G401 (cell line): ENCODE measurements at regions not wholly inside any gene's neighbourhood (a gene's known extent, or its start where the extent isn't known, plus 50 kb on each side); places are given as distances from the start of the nearest gene placed in this dataset.

ENCODE experiments used
- DNase-seq: peaks from one replicate; pipeline ENCODE4 v3.0.0-alpha.2; 2015; ENCODE audit warnings: low spot score
- in situ Hi-C: cut with HindIII; loops from 2 replicates; pipeline ENCODE4 v1.10.0; 2016; ENCODE audit warnings: low sequenced_read_pairs, mixed read lengths

DNA sequence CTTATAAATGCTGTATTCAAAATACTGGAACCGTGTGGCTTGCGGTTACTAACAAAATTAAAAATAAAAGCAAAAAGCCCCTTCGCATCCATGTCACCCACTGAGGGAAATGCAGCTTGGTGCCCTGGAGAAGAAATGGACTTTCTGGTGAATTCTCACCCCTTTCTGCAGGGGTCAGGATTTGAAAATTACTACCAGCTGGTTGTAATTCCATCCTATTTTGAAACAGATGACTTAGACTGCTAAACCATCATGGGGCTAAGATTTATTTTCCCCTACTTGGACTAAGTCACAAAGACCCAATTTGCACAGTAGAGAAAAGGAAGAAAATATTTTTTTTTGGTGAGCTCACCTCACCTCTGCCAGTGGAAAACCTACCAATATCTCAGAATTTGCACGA is 111.4 kb upstream of the MYOCD start:
- no peak for DNase-seq
- in situ Hi-C loops: no loop called here

DNA sequence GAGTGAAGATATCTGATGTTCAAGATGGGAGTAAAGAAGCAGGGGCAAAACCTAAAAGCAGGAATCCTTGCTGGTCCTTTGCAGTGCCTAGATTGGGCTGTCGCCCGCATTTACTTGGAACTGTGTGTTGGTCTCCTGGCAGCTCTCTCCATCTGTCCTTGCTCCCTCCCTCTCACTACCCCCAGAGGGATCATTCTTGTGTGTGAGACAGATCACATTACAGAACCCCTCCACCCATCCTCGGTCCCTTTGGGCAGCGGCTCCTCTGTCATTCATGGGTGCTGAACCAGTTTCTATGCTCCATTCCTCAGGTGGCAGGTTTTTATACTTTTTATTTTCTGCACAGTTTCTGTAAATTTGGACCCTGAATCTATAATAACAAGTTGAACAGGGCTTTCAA is 99.4 kb upstream of the MYOCD start:
- in situ Hi-C loops: no loop called here
- DNase-seq: no peak

DNA sequence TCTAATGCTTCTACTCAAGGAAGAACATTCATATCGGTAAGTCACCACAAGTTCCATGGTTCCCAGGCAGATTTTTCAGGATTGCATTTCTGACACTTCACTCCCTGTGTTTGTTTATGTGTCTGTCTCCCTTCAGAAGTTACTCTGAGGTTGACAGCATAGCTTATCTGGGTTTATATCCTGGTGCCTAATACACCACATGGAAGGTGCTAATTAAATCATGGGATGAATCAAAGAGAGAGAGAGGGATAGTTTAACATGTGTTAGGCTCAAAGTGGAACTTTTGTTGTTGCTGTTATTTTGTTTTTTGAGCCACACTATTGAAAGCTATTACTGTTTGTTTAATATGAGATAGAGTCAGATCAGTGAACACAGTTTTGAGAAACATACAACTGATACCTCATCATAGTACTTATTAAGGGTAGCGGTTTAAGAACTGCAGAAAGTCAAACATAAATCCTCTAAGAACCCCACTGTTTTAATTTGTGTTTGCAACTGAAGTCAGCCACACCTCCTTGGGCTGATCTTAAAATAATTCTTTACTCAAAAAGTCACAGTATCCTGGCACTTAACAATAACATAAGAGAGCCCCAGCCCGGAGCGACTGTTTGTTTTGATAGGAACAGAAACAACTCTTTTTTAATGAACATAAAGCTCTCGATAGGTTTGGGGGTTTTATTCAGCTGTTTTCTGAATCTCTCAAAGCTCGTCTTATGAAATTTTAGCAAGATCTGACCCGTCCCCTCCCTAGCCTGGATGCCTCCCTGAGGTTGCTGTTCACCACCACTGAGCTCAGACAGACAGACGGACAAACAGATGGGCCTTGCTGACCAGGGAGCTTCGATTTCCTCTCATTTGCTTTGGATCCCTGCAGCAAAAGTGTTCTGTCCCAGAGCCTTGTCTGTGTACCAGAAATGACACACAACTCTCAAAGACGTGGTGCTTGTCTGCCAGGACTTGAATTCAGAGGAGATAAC is 98.3 kb upstream of the MYOCD start:
- no peak for DNase-seq
- in situ Hi-C loops: no loop called here

- no peak for DNase-seq
- in situ Hi-C loops: no loop called here
These were observed 97.1 kb upstream of the MYOCD start for GRCh38 chr17:12568358-12569251.

DNA sequence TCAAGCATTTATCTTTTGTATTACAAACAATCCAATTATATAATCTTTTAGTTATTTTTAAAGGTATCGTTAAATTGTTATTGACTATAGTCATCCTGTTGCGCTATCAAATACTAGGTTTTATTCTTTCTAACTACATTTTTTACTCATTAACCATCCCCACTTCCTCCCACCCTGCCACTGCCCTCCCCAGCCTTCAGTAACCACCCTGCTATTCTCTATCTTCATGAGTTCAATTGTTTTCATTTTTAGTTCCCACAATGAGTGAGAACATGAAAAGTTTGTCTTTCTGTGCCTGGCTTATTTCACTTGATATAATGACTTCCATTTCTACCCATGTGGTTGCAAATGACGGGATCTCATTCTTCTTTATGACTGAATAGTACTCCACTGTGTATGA is 94.1 kb upstream of the MYOCD start:
- DNase-seq: no peak

GRCh38 chr17:12574525-12574924 is 91.2 kb upstream of the MYOCD start:
- no peak for DNase-seq
- in situ Hi-C loops: no loop called here

More for the DNA sequence above, 94.1 kb upstream of the MYOCD start:
- in situ Hi-C loops: no loop called here

- in situ Hi-C loops: no loop called here
These were observed 90.0 kb upstream of the MYOCD start for GRCh38 chr17:12575641-12576040.

GRCh38 chr17:12579288-12579687 is 86.4 kb upstream of the MYOCD start:
- no peak for DNase-seq
- in situ Hi-C loops: no loop called here

More at GRCh38 chr17:12575641-12576040, 90.0 kb upstream of the MYOCD start:
- no peak for DNase-seq

GRCh38 chr17:12580640-12581039 is 85.0 kb upstream of the MYOCD start:
- in situ Hi-C loops: no loop called here

GRCh38 chr17:12584727-12585126 is 81.0 kb upstream of the MYOCD start:
- in situ Hi-C loops: no loop called here
- no peak for DNase-seq

More at GRCh38 chr17:12580640-12581039, 85.0 kb upstream of the MYOCD start:
- DNase-seq: no peak

GRCh38 chr17:12588531-12588930 is 77.2 kb upstream of the MYOCD start:
- no peak for DNase-seq
- in situ Hi-C loops: no loop called here

DNA sequence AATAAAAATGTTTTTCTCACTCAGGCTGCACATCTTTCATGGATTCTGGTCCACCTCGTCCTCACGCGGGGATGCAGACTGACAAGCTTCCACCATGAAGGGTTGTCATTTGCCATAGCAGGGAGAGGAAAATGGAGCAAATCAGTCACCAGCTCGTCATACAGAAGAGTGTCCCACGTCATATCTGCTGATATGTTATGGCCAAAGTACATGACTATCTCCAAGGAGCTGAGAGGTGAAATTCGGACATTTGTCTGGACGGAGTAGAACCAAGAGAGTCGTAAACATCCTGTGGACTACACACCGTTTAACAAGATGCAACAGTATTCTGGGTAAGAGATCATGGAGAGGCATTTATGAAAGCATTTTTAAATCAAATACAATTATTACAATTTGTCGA is 75.3 kb upstream of the MYOCD start:
- in situ Hi-C loops: no loop called here
- DNase-seq: no peak

- no peak for DNase-seq
- in situ Hi-C loops: no loop called here
These were observed 74.5 kb upstream of the MYOCD start for GRCh38 chr17:12591021-12591735.

- DNase-seq: no peak
- in situ Hi-C loops: no loop called here
These were observed 72.7 kb upstream of the MYOCD start for GRCh38 chr17:12592941-12593340.

DNA sequence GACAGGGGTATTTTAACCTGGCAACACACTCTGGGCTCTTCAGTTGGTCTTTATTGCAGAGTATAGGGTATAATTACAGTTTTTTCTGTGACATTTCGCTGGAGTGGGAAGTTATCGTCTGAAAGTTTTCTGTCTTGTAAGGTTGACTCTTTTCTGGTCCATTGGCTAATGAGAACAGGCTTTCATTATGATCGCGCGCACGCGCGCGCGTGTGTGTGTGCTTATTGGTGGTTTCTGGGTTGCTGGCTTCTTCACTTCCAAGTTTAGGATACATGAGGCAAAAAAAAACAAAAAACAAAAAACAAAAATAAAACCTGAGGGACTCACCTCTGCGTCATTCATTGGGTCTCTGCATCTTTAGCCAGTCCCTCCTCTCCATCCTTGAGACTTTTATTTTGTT is 68.7 kb upstream of the MYOCD start:
- in situ Hi-C loops: no loop called here
- no peak for DNase-seq

DNA sequence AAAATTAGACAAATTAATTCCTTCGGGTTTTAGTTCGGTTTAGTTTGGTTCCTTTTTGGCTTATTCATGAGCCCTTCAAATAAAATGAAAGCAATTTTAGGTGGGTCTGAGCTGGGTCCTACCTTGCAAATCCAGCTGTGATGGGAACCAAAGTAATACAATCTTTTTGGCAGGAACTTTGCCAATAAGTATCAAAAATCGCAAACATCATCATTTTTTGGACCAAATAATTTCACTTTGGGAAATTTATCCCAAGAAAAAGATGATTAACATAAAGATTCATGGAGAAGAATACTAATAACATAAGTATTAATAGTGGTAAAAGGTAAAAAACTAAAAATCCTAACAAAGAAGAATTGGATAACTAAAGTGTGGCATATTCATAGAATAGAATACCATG is 67.8 kb upstream of the MYOCD start:
- in situ Hi-C loops: no loop called here
- DNase-seq: no peak

DNA sequence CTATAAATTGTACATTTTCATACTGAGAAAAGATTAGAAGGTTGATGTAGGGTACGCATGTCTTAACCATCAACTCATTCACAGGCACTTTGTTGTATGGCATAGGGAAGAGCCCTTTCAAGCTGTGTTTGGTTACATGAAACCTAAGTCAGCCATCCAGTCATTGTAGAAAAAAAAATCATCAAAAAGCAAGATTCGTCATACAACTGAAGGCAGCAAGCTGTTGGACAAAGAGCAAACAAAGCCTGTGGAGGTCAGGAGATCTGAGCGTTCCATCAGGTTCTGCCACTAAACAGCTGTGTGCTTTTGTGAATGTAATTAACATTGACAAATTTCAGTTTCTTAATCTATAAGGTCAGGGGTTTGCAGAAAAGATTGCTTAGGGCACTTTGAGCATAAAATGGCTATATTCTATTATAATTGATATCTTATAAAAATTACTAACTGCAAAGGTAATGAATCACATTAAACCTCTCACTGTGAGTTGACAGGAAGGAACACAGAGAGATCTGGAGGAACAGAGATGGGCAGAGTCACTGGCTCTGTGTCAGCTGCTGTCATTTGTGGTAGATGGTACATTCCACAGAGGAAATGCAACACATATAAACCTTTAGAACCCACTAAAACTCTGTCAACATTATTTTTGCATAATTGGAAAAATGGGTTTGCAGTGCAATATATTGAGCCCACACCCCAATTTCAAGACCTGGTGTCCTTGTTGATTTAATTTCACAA is 66.3 kb upstream of the MYOCD start:
- no peak for DNase-seq
- in situ Hi-C loops: no loop called here

- in situ Hi-C loops: no loop called here
- no peak for DNase-seq
These were observed 65.3 kb upstream of the MYOCD start for GRCh38 chr17:12600349-12600748.

DNA sequence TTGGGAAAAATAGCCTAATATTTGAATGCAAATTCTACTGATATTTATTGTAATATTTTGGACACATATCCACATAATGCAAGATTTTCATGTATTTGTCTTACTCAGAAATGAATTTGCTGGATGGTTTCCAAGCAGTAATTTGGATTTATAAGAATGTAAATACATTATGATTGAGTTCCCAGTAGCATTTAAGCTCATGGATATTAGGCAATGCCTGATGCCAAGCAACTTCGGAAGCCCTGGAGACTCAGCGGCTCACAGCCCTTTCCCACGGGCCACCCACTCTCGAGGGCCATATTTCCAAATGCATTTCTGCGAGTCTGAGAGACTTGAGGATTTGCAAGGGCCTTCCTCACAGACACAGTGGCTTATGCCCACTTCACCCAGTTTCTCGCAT is 62.1 kb upstream of the MYOCD start:
- no peak for DNase-seq
- in situ Hi-C loops: no loop called here
